HG03064 (cell line): ENCODE measurements at regions not wholly inside any gene's neighbourhood (a gene's known extent, or its start where the extent isn't known, plus 50 kb on each side); places are given as distances from the start of the nearest gene placed in this dataset.

Source experiments
- ATAC-seq: cut with Tn5 transposase; IDR thresholded peaks from one replicate; pipeline ENCODE4 v1.9.1; 2021; ENCODE audit warnings: low read depth; ENCODE audit not compliant: unreplicated experiment

GRCh38 chr20:52787216-52787615 is 184.9 kb upstream of the TSHZ2 start:
- no peak for ATAC-seq

GRCh38 chr20:52785679-52786078 is 186.5 kb upstream of the TSHZ2 start:
- no peak for ATAC-seq

GRCh38 chr20:52783769-52784168 is 188.4 kb upstream of the TSHZ2 start:
- no peak for ATAC-seq

- ATAC-seq: no peak
These were observed 191.7 kb upstream of the TSHZ2 start for GRCh38 chr20:52780462-52780861.

- no peak for ATAC-seq
These were observed 193.0 kb upstream of the TSHZ2 start for GRCh38 chr20:52779125-52779524.

- no peak for ATAC-seq
These were observed 195.0 kb upstream of the TSHZ2 start for GRCh38 chr20:52777171-52777570.

GRCh38 chr20:52775786-52776185 is 196.4 kb upstream of the TSHZ2 start:
- ATAC-seq: no peak

GRCh38 chr20:52768694-52769093 is 203.5 kb upstream of the TSHZ2 start:
- no peak for ATAC-seq

- no peak for ATAC-seq
These were observed 205.3 kb upstream of the TSHZ2 start for GRCh38 chr20:52766645-52767435.

GRCh38 chr20:52763321-52763853 is 208.8 kb upstream of the TSHZ2 start:
- no peak for ATAC-seq

GRCh38 chr20:52761867-52762266 is 210.3 kb upstream of the TSHZ2 start:
- ATAC-seq: no peak

- no peak for ATAC-seq
These were observed 211.4 kb upstream of the TSHZ2 start for GRCh38 chr20:52760791-52761190.

- no peak for ATAC-seq
These were observed 214.7 kb upstream of the TSHZ2 start for GRCh38 chr20:52757411-52757810.

- no peak for ATAC-seq
These were observed 216.4 kb upstream of the TSHZ2 start for GRCh38 chr20:52755744-52756143.

- no peak for ATAC-seq
These were observed 217.8 kb upstream of the TSHZ2 start for GRCh38 chr20:52754366-52754765.

GRCh38 chr20:52752023-52752422 is 220.1 kb upstream of the TSHZ2 start:
- ATAC-seq: no peak

- no peak for ATAC-seq
These were observed 220.6 kb upstream of the TSHZ2 start for GRCh38 chr20:52751571-52751970.

GRCh38 chr20:52749938-52750337 is 222.2 kb upstream of the TSHZ2 start:
- no peak for ATAC-seq

GRCh38 chr20:52748990-52749389 is 223.2 kb upstream of the TSHZ2 start:
- no peak for ATAC-seq

GRCh38 chr20:52748285-52748932 is 223.7 kb upstream of the TSHZ2 start:
- ATAC-seq: no peak

GRCh38 chr20:52747845-52748284 is 224.3 kb upstream of the TSHZ2 start:
- ATAC-seq: no peak

- ATAC-seq: no peak
These were observed 225.4 kb upstream of the TSHZ2 start for GRCh38 chr20:52746770-52747169.
